HUES48 (cell line): ENCODE measurements at regions not wholly inside any gene's neighbourhood (a gene's known extent, or its start where the extent isn't known, plus 50 kb on each side); places are given as distances from the start of the nearest gene placed in this dataset.
"Not testable (repeated sequence)": the region's sequence is repeated elsewhere in the genome, so short reads cannot be mapped to it uniquely, and the experiment has no call there.

Experiments used
- H3K27ac ChIP-seq: one replicate; pipeline ENCODE4 v1.7.0; 2013; ENCODE audit warnings: low read depth, low read length, inconsistent platforms
- H3K27me3 ChIP-seq: 2 replicates; pipeline ENCODE4 v1.6.1; 2013; ENCODE audit warnings: mild to moderate bottlenecking, low read length; ENCODE audit not compliant: control insufficient read depth, insufficient read depth
- H3K36me3 ChIP-seq: 2 replicates; pipeline ENCODE4 v1.6.1; 2013; ENCODE audit warnings: low read length; ENCODE audit not compliant: control insufficient read depth, insufficient read depth
- H3K4me1 ChIP-seq: 2 replicates; pipeline ENCODE4 v1.6.1; 2013; ENCODE audit warnings: mild to moderate bottlenecking, low read length; ENCODE audit not compliant: control insufficient read depth, insufficient read depth
- H3K4me3 ChIP-seq: 2 replicates; pipeline ENCODE4 v1.5.1; 2013; ENCODE audit warnings: mild to moderate bottlenecking, low read depth, low read length
- H3K9ac ChIP-seq: 2 replicates; pipeline ENCODE4 v1.6.1; 2013; ENCODE audit warnings: mild to moderate bottlenecking, low read depth, low read length, moderate library complexity
- H3K9me3 ChIP-seq: 2 replicates; pipeline ENCODE4 v1.6.1; 2013; ENCODE audit warnings: low read length; ENCODE audit not compliant: control insufficient read depth, insufficient read depth

DNA sequence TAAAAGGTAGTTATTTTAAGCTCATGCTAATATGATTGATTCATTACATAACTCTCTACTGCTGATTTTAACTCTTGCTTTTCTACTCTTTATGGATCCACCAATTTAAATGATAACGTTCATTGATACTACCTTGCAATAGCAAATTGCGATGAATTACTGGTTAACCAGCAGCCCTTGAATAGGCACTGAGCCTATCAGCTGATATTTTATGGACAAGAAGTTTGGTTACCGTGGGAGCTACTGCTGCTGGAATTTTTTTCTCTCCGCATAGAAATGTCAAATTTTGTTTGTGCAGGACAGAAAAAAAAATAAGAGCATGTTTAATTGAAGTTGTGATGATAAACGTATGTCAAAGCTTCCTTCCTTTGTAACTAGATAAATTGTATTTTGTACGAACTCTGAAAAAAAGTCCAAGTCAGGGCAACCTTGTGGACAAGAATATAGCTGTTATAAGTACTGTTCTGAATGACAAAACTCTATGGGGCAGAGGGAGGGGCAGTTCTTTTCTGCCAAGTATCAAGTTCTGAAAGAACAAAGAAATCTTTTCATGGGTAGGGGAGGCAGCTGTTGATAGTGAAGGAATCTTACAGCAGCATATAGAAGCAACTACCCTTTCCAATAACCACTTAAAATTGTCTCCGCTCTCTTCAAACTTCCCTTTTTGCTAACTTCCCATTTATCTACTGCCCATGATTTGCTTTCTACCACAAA lies 434.9 kb upstream of the PABPC4L start:
- Histone ChIP-seq H3K9me3 (no peaks in the 10 kb centered on the region), H3K27me3 (no peaks in the 10 kb centered on the region), H3K36me3 (no peaks in the 10 kb centered on the region), H3K27ac (no peak overlapping the region), H3K9ac (no peak overlapping the region), H3K4me1 (peaks cover 10% of the 10 kb centered on the region), H3K4me3 (no peak overlapping the region)

DNA sequence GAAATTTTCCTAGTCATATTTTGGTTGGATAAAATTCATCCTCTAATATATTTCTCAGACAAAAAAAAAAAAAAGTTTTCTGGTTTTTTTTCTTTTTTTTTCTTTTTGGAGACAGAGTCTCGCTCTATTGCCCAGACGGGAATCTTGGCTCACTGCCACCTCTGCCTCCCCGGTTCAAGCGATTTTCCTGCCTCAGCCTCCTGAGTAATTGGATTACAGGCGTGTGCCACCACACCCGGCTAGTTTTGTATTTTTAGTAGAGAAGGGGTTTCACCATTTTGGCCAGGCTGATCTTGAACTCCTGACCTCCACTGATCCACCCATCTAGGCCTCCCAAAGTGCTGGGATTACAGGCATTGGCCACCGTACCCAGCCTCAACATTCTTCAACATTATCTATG lies 432.7 kb upstream of the PABPC4L start:
- Histone ChIP-seq H3K4me3 (no peak overlapping the region), H3K27me3 (no peaks in the 10 kb centered on the region), H3K27ac (no peak overlapping the region), H3K9me3 (no peaks in the 10 kb centered on the region), H3K4me1 (peaks cover 10% of the 10 kb centered on the region), H3K36me3 (no peaks in the 10 kb centered on the region), H3K9ac (no peak overlapping the region)

DNA sequence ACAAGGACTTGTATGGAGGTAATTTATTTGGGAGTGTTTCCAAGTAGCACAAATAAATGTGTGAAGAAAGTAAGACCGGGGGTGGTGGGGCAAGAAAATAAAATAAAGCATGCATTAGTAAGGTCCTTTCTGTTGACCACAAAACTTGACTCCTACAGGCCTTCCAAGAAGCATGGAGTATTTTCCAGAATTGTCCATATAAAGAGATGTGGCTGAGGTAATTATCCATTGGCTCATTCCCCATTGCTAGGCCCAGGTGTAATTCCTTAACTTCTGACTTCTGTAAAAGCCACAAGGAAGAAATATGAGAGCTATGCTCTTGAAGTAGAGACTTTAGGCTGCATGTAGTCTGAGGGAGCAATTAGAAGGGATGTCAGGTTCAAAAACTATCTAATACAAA lies 430.5 kb upstream of the PABPC4L start:
- H3K9ac ChIP-seq: no peak overlapping the region
- no peak overlapping the region for H3K4me3 ChIP-seq
- no peaks in the 10 kb centered on the region for H3K36me3 ChIP-seq
- H3K27me3 ChIP-seq: no peaks in the 10 kb centered on the region
- H3K27ac ChIP-seq: no peak overlapping the region
- H3K9me3 ChIP-seq: no peaks in the 10 kb centered on the region
- peaks cover 10% of the 10 kb centered on the region for H3K4me1 ChIP-seq

DNA sequence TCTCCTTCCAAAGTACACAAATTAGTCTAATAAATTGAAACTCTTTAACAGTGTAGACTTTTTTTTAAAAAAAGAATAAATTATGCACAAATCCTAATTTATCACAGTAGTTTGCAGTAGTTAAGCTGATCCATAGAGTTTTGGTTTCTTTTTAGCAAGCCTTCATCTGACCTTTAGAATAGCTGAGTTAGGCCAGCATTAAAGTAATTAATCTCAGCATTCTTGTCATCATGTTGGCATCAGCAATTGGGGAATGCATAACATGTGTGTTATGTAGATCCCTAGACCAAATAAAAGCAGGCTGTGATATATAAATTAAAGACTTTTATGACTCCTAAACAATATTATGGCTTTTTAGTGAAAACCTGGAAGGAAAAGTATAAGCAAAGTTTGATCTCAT lies 426.5 kb upstream of the PABPC4L start:
- Histone ChIP-seq H3K27me3 (no peaks in the 10 kb centered on the region), H3K27ac (no peak overlapping the region), H3K9ac (no peak overlapping the region), H3K4me1 (peaks cover 28% of the 10 kb centered on the region), H3K4me3 (no peak overlapping the region), H3K36me3 (no peaks in the 10 kb centered on the region), H3K9me3 (no peaks in the 10 kb centered on the region)

DNA sequence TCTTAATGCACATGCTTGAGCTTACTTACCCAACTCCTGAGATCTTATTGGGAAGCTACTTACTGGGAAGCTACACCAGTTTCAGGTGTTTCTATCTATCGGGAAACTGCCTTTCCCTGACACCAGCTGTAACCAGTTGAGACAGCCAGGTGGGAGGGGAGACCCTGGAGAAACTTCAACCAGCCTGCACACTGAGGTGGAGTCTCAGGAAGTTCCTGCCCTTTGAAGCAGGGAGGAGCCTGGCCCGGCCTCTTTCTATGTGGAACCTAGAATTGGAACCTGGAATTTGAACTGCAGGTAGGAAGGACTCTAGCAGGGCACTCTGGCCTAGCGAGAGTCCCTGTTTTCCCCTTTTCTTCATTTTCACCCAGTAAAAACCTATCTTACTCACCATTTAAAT lies 425.8 kb upstream of the PABPC4L start:
- Histone ChIP-seq H3K9ac (no peak overlapping the region), H3K27ac (no peak overlapping the region), H3K9me3 (no peaks in the 10 kb centered on the region), H3K27me3 (no peaks in the 10 kb centered on the region), H3K4me1 (peaks cover 34% of the 10 kb centered on the region), H3K4me3 (no peak overlapping the region), H3K36me3 (no peaks in the 10 kb centered on the region)

DNA sequence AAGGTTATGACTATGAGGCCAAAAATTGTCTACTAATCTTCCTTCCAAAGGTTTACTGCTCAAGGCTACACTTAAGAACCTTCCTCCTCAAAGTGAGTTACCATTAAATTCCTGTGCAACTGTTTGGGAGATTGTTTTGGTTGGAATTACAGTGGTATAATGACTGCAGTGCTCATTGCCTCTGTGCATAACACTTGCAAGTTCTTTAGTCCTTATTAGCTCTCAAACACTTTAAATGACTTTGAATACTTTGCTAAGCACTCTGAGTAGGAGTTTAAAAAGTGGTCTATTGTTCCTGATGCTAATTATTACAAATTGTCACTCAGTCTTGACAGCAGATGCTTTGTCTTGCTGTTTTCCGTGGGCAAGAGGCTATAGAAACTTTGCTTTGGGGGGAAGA lies 422.8 kb upstream of the PABPC4L start:
- peaks cover 37% of the 10 kb centered on the region for H3K4me1 ChIP-seq
- peak overlapping the region; percentile 92 for H3K27ac ChIP-seq
- H3K9ac ChIP-seq: peak overlapping the region; percentile 43
- H3K4me3 ChIP-seq: peak overlapping the region; percentile 26; the same call in 1 of the 2 replicates
- no peaks in the 10 kb centered on the region for H3K36me3 ChIP-seq
- no peaks in the 10 kb centered on the region for H3K27me3 ChIP-seq
- H3K9me3 ChIP-seq: no peaks in the 10 kb centered on the region

DNA sequence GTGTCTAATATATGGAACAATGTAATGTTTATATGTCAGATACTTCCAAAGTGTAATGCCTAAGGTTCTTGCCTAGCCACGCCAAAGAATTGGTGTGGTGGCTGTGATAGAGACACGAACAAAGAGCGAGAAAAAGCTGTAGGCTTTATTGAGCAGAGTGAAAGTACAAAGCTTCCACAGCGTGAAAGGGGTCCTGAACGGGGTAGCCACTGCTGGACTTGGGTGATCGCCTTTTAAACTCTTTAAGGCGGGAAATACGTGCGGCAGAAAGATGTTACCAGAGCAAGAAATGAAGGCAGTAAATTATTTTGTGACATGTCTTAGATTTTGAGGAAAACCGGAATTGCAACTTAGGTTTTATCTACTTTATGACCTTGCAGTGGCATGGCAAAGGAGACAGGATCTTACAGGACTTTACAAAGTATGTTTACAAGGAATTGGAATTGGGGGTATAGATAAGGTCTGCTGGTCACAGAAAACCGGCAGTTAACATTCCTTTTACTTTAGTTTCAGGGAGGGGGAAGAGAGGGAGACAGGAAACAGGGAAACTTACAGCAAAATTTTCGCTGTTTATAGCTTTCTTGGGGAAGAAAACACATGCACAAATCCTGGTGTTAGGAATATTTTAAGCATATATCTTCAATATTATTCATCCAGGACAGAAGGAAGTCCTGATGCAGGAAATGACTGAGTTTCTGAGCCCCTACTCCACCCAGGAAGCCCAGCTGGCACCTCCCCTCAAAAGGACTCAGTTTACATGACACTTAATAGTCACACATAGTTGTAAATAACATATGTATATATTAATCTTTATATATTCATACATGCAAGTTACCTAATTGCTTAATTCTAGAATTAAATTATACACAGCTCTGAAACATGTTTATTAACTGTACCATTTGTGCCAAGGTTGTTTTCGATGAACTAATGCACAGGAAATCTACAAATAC lies 421.3 kb upstream of the PABPC4L start:
- not testable (repeated sequence) for H3K4me3 ChIP-seq, H3K9ac ChIP-seq, H3K9me3 ChIP-seq, H3K27me3 ChIP-seq, H3K36me3 ChIP-seq
- peaks cover 37% of the 10 kb centered on the region for H3K4me1 ChIP-seq
- H3K27ac ChIP-seq: peak overlapping the region; percentile 92

DNA sequence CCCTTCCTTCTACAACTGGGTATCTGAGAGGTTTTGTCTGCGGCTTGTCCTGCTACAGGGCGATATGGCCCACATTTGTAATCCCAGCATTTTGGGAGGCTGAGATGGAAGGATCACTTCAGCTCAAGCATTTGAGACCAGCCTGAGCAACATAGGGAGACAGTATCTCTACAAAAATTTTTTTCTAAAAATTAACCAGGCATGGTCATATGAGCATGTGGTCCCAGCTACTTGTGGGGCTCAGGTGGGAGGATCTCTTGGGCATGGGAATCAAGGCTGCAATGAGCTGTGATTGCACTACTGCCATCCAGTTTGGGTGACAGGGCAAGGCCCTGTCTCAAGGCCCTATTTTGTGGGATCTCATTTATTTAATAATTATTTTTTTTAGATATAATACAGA lies 420.6 kb upstream of the PABPC4L start:
- Histone ChIP-seq H3K9me3 (no peaks in the 10 kb centered on the region), H3K4me1 (peaks cover 37% of the 10 kb centered on the region), H3K36me3 (no peaks in the 10 kb centered on the region), H3K27me3 (no peaks in the 10 kb centered on the region), H3K27ac (no peak overlapping the region), H3K9ac (no peak overlapping the region), H3K4me3 (no peak overlapping the region)

DNA sequence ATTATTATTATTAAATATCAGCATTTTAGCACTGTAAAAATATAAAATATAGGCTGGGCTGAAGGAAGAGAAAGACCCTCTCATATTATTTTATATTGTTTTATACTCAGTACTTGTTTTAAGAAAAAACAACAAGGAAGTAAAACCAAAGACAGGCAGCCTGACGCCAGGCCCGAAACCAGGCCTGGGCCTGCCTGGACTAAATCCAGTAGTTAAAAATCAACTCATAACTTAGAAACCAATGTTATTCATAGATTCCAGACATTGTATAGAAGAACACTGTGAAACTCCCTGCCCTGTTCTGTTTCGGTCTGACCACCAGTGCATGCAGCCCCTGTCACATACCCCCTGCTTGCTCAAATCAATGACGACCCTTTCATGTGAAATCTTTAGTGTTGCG lies 420.1 kb upstream of the PABPC4L start:
- peaks cover 37% of the 10 kb centered on the region for H3K4me1 ChIP-seq
- not testable (repeated sequence) for H3K4me3 ChIP-seq, H3K27me3 ChIP-seq, H3K9ac ChIP-seq, H3K27ac ChIP-seq, H3K36me3 ChIP-seq, H3K9me3 ChIP-seq

DNA sequence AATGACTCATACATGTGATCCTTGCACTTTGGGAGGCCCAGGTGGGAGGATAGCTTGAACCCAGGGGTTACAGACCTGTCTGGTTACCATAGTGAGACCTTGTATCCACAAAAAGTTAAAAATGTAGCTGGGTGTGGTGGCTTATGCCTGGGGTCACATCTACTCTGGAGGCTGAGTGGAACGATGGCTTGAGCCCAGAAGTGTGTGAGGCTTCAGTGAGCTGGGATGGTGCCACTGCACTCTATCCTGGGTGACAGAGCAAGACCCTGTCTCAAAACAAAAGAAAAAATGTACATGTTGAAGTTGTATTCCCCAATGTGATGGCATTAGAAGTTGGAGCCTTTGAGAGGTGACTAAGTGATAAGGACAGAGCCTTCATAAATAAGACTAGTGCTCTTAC lies 409.4 kb upstream of the PABPC4L start:
- no peak overlapping the region for H3K9ac ChIP-seq
- H3K27me3 ChIP-seq: no peaks in the 10 kb centered on the region
- H3K27ac ChIP-seq: no peak overlapping the region
- H3K4me1 ChIP-seq: no peaks in the 10 kb centered on the region
- H3K36me3 ChIP-seq: no peaks in the 10 kb centered on the region
- no peaks in the 10 kb centered on the region for H3K9me3 ChIP-seq
- H3K4me3 ChIP-seq: no peak overlapping the region

DNA sequence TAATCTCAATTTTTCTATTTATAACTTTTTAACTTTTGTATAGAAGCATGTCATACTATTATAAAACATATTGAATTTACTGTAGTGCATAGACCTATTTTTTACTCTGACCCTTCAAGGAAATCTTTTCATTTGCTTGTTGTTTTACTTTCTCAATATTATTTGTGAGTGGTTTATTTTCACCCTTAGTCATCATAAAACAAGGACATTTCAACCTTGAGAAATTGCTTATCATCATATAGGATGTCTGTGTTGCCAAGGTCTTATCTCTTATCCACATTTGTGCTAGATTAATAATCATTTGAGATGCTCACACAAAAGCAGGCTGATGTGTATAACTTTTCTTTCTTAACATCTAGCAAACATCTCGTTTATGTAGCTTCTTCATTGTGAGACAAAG lies 408.6 kb upstream of the PABPC4L start:
- H3K9ac ChIP-seq: no peak overlapping the region
- no peak overlapping the region for H3K4me3 ChIP-seq
- no peak overlapping the region for H3K27ac ChIP-seq
- no peaks in the 10 kb centered on the region for H3K4me1 ChIP-seq
- no peaks in the 10 kb centered on the region for H3K36me3 ChIP-seq
- no peaks in the 10 kb centered on the region for H3K27me3 ChIP-seq
- no peaks in the 10 kb centered on the region for H3K9me3 ChIP-seq
